ENCODE measurements at regions not wholly inside any gene's neighbourhood (a gene's known extent, or its start where the extent isn't known, plus 50 kb on each side); places are given as distances from the start of the nearest gene placed in this dataset.
"Not testable (repeated sequence)": the region's sequence is repeated elsewhere in the genome, so short reads cannot be mapped to it uniquely, and the experiment has no call there.

DNA sequence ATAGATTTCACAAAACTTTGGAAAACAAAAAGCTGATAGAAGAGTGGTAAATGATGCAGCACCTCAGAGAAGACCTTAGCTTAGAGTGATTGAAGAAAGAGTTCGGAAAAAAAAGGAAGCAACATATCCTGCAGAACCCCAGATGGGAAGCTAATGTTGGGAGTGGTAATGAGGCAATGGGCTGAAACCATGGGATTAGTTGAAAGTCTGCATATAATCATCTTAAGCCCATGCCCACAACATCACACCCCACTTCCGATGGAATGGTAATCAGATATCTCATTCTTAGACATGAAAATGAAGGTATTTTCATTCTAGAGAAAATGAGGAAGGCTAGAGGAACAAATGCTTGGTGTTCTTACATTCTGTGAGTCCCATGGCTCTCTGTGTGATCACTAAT is 146.3 kb upstream of the ADAMTS3 start:
- DNase-seq (ENCODE audit: low read depth, low spot score): no peak
- Histone ChIP-seq H3K27ac (no peak overlapping the region), H3K9me3 (ENCODE audit: low read depth, low read length) (no peaks in the 10 kb centered on the region), H3K36me3 (ENCODE audit: insufficient read depth, low read length) (no peaks in the 10 kb centered on the region), H3K9ac (ENCODE audit: insufficient read length) (no peak overlapping the region), H3K4me3 (no peak overlapping the region)
- TF ChIP-seq EZH2 (IDR thresholded peaks at IDR 0.05) (no peak), FOXP2 (optimal IDR thresholded peaks at IDR 0.05; ENCODE audit: control extremely low read depth, extremely low read length, insufficient read depth) (no peak), POLR2AphosphoS5 (IDR thresholded peaks at IDR 0.05; ENCODE audit: borderline replicate concordance, low read depth, low read length) (no peak)

DNA sequence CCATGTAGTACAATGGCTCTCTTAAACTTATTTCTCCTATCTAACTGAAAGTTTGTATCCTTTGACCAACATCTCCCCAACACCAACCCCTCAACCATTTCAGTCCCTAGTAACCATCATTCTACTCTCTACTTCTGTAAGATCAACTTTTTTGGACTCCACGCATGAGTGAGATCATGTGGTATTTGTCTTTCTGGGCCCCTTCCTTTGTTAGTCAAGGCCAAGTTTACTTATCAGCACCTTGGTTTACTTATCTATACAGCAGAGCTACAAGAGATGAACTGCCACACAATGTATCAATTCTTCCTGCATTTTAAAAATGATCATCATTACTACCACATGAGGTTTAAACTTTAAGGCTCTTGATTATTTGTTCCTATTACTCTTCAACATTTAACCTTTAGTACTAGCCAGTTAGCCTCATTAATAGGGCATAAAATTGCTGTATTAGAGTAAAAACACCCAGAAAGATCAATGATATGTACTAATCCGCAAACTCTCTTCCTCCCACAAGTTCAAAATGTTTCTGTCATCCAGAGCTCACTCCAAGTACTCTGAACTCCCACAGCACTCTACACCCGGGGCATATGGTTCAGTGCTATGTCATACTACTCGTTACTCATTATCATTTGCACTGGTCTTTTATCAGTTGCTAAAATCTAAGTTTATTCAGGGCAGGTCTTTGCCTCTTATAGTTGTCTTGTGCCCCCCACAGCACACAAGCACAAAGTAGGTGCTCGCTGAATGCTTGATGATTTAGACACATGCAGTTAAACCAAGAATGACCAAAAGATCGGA is 145.7 kb upstream of the ADAMTS3 start:
- Histone ChIP-seq H3K9me3 (ENCODE audit: low read depth, low read length) (no peaks in the 10 kb centered on the region), H3K4me3 (no peak overlapping the region), H3K27ac (no peak overlapping the region), H3K36me3 (ENCODE audit: insufficient read depth, low read length) (no peaks in the 10 kb centered on the region), H3K9ac (ENCODE audit: insufficient read length) (no peak overlapping the region)
- no peak for DNase-seq (ENCODE audit: low read depth, low spot score)
- no peak for TF ChIP-seq POLR2AphosphoS5 (IDR thresholded peaks at IDR 0.05; ENCODE audit: borderline replicate concordance, low read depth, low read length)
- no peak for TF ChIP-seq EZH2 (IDR thresholded peaks at IDR 0.05)
- no peak for TF ChIP-seq FOXP2 (optimal IDR thresholded peaks at IDR 0.05; ENCODE audit: control extremely low read depth, extremely low read length, insufficient read depth)

- Histone ChIP-seq H3K36me3 (ENCODE audit: insufficient read depth, low read length) (no peaks in the 10 kb centered on the region), H3K9ac (ENCODE audit: insufficient read length) (no peak overlapping the region), H3K9me3 (ENCODE audit: low read depth, low read length) (no peaks in the 10 kb centered on the region), H3K4me3 (no peak overlapping the region), H3K27ac (no peak overlapping the region)
- TF ChIP-seq EZH2 (IDR thresholded peaks at IDR 0.05): no peak
- no peak for TF ChIP-seq FOXP2 (optimal IDR thresholded peaks at IDR 0.05; ENCODE audit: control extremely low read depth, extremely low read length, insufficient read depth)
- TF ChIP-seq POLR2AphosphoS5 (IDR thresholded peaks at IDR 0.05; ENCODE audit: borderline replicate concordance, low read depth, low read length): no peak
- no peak for DNase-seq (ENCODE audit: low read depth, low spot score)
These were observed 144.0 kb upstream of the ADAMTS3 start for GRCh38 chr4:72712997-72713396.

- no peaks in the 10 kb centered on the region for H3K36me3 ChIP-seq (ENCODE audit: insufficient read depth, low read length)
- no peak overlapping the region for H3K4me3 ChIP-seq
- no peak for DNase-seq (ENCODE audit: low read depth, low spot score)
- no peak overlapping the region for H3K27ac ChIP-seq
- no peaks in the 10 kb centered on the region for H3K9me3 ChIP-seq (ENCODE audit: low read depth, low read length)
- no peak overlapping the region for H3K9ac ChIP-seq (ENCODE audit: insufficient read length)
- TF ChIP-seq EZH2 (IDR thresholded peaks at IDR 0.05) (no peak), POLR2AphosphoS5 (IDR thresholded peaks at IDR 0.05; ENCODE audit: borderline replicate concordance, low read depth, low read length) (no peak), FOXP2 (optimal IDR thresholded peaks at IDR 0.05; ENCODE audit: control extremely low read depth, extremely low read length, insufficient read depth) (no peak)
These were observed 140.5 kb upstream of the ADAMTS3 start for GRCh38 chr4:72709475-72709874.

GRCh38 chr4:72706684-72707083 is 137.7 kb upstream of the ADAMTS3 start:
- DNase-seq (ENCODE audit: low read depth, low spot score): no peak
- Histone ChIP-seq H3K4me3 (no peak overlapping the region), H3K9me3 (ENCODE audit: low read depth, low read length) (no peaks in the 10 kb centered on the region), H3K27ac (no peak overlapping the region), H3K9ac (ENCODE audit: insufficient read length) (no peak overlapping the region), H3K36me3 (ENCODE audit: insufficient read depth, low read length) (no peaks in the 10 kb centered on the region)
- TF ChIP-seq EZH2 (IDR thresholded peaks at IDR 0.05) (no peak), FOXP2 (optimal IDR thresholded peaks at IDR 0.05; ENCODE audit: control extremely low read depth, extremely low read length, insufficient read depth) (no peak), POLR2AphosphoS5 (IDR thresholded peaks at IDR 0.05; ENCODE audit: borderline replicate concordance, low read depth, low read length) (no peak)

GRCh38 chr4:72704925-72705640 is 136.1 kb upstream of the ADAMTS3 start:
- not testable (repeated sequence) for H3K36me3 ChIP-seq (ENCODE audit: insufficient read depth, low read length); DNase-seq (ENCODE audit: low read depth, low spot score); H3K9ac ChIP-seq (ENCODE audit: insufficient read length); H3K4me3 ChIP-seq; H3K9me3 ChIP-seq (ENCODE audit: low read depth, low read length); H3K27ac ChIP-seq

DNA sequence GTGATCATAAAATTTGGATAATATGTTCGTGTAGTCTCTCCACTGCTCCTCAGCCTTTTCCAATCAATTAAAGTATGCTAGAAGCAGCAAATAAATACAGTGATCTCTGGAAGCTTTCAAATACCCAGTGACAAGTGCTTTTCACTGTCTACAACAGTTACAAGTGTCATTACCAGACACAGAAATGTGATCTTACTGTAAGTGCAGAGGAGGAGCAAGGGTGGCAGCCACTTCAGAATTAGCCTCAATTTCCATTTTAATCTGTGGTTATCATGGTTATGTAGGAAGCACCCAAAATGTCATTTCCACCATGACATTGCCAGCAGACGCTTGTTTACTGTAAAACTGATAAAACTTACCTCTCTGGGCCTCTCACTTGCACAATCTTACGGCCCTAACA is 133.9 kb upstream of the ADAMTS3 start:
- Histone ChIP-seq H3K9ac (ENCODE audit: insufficient read length) (no peak overlapping the region), H3K36me3 (ENCODE audit: insufficient read depth, low read length) (no peaks in the 10 kb centered on the region), H3K27ac (no peak overlapping the region), H3K9me3 (ENCODE audit: low read depth, low read length) (no peaks in the 10 kb centered on the region), H3K4me3 (no peak overlapping the region)
- no peak for TF ChIP-seq FOXP2 (optimal IDR thresholded peaks at IDR 0.05; ENCODE audit: control extremely low read depth, extremely low read length, insufficient read depth)
- no peak for TF ChIP-seq EZH2 (IDR thresholded peaks at IDR 0.05)
- no peak for TF ChIP-seq POLR2AphosphoS5 (IDR thresholded peaks at IDR 0.05; ENCODE audit: borderline replicate concordance, low read depth, low read length)
- DNase-seq (ENCODE audit: low read depth, low spot score): no peak

DNA sequence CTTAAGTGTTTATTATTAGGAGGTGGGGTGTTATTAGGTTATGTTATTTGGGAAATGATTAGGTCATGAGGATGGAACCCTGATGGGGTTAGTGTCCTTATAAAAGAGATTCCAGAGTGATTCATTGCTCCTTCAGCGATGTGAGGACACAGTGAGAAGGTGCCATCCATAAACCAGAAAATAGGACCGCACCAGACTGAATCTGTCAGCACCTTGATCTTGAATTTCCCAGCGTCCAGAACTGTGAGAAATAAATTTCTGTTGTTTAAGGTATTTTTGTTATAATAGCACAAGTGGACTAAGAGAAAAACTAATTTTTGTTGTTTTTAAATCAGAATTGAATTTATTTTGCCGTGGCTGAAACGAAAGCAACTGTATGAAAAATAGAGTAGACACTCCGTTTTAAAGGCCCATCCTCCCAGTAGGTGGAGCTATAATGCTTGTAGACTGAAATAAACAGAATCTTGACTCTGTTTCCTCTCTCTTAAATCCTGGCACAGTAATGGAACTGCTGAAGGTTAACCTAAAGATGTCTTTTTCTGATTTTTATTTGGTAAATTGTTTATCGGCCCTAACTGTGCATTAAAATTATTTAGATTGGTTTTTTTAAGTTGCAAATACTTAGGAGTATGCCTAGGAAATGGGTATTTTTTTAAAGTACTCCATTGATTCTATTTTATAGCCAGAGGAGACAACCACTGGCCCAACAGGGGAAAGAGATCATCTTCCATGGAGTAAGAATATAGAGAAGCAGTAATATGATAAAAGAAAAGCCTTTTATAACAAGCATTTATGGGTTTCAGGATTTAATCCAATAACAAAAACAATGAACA is 133.2 kb upstream of the ADAMTS3 start:
- Histone ChIP-seq H3K4me3 (peak overlapping the region; percentile 76), H3K9me3 (ENCODE audit: low read depth, low read length) (no peaks in the 10 kb centered on the region), H3K36me3 (ENCODE audit: insufficient read depth, low read length) (no peaks in the 10 kb centered on the region), H3K27ac (no peak overlapping the region), H3K9ac (ENCODE audit: insufficient read length) (peak overlapping the region; percentile 65)
- no peak for TF ChIP-seq EZH2 (IDR thresholded peaks at IDR 0.05)
- TF ChIP-seq FOXP2 (optimal IDR thresholded peaks at IDR 0.05; ENCODE audit: control extremely low read depth, extremely low read length, insufficient read depth): no peak
- no peak for TF ChIP-seq POLR2AphosphoS5 (IDR thresholded peaks at IDR 0.05; ENCODE audit: borderline replicate concordance, low read depth, low read length)
- peak; percentile 32 for DNase-seq (ENCODE audit: low read depth, low spot score)

Data from SK-N-MC (cell line).